Ishikawa (cell line): ENCODE measurements at regions not wholly inside any gene's neighbourhood (a gene's known extent, or its start where the extent isn't known, plus 50 kb on each side); places are given as distances from the start of the nearest gene placed in this dataset.

ENCODE experiments used
- EP300 ChIP-seq: IDR thresholded peaks from 2 replicates; pipeline ENCODE4 v1.6.1; 2012; ENCODE audit warnings: borderline replicate concordance
- FOXM1 ChIP-seq: IDR thresholded peaks from 2 replicates; pipeline ENCODE4 v1.6.1; 2012; ENCODE audit warnings: low read depth, borderline replicate concordance
- MAX ChIP-seq: IDR thresholded peaks from 2 replicates; pipeline ENCODE4 v1.6.1; 2012
- NFIC ChIP-seq: IDR thresholded peaks from 2 replicates; pipeline ENCODE4 v1.6.1; 2012
- REST ChIP-seq: IDR thresholded peaks from 2 replicates; pipeline ENCODE4 v1.6.1; 2012; ENCODE audit warnings: low read depth, mild to moderate bottlenecking
- TAF1 ChIP-seq: IDR thresholded peaks from 2 replicates; pipeline ENCODE4 v1.6.1; 2012; ENCODE audit warnings: low read depth, mild to moderate bottlenecking
- TCF12 ChIP-seq: IDR thresholded peaks from 2 replicates; pipeline ENCODE4 v1.6.1; 2012; ENCODE audit warnings: low read depth
- USF1 ChIP-seq: IDR thresholded peaks from 2 replicates; pipeline ENCODE4 v1.6.1; 2012
- YY1 ChIP-seq: IDR thresholded peaks from 2 replicates; pipeline ENCODE4 v1.6.1; 2012; ENCODE audit warnings: low read depth

- no peak for TF ChIP-seq TAF1
- no peak for TF ChIP-seq MAX
- no peak for TF ChIP-seq USF1
- TF ChIP-seq REST, result no peak
- TF ChIP-seq TCF12, result no peak
- no peak for TF ChIP-seq EP300
- no peak for TF ChIP-seq NFIC
- no peak for TF ChIP-seq YY1
- TF ChIP-seq FOXM1, result no peak
Observed at GRCh38 chr4:126583509-126583908, 1049.2 kb upstream of the INTU start.
